IPS-15b (cell line): ENCODE measurements at regions not wholly inside any gene's neighbourhood (a gene's known extent, or its start where the extent isn't known, plus 50 kb on each side); places are given as distances from the start of the nearest gene placed in this dataset.

Source experiments
- H3K27me3 ChIP-seq: one replicate; pipeline ENCODE4 v1.6.1; 2013; ENCODE audit warnings: low read length; ENCODE audit not compliant: control insufficient read depth, insufficient read depth
- H3K36me3 ChIP-seq: one replicate; pipeline ENCODE4 v1.6.1; 2013; ENCODE audit warnings: low read length; ENCODE audit not compliant: control insufficient read depth, insufficient read depth
- H3K4me1 ChIP-seq: one replicate; pipeline ENCODE4 v1.6.1; 2013; ENCODE audit warnings: mild to moderate bottlenecking, low read length; ENCODE audit not compliant: control insufficient read depth, insufficient read depth
- H3K4me3 ChIP-seq: one replicate; pipeline ENCODE4 v1.5.1; 2013; ENCODE audit warnings: low read depth, low read length
- H3K9ac ChIP-seq: one replicate; pipeline ENCODE4 v1.6.1; 2013; ENCODE audit warnings: low read depth, mild to moderate bottlenecking, low read length
- H3K9me3 ChIP-seq: one replicate; pipeline ENCODE4 v1.6.1; 2013; ENCODE audit warnings: mild to moderate bottlenecking, low read length; ENCODE audit not compliant: control insufficient read depth, insufficient read depth

DNA sequence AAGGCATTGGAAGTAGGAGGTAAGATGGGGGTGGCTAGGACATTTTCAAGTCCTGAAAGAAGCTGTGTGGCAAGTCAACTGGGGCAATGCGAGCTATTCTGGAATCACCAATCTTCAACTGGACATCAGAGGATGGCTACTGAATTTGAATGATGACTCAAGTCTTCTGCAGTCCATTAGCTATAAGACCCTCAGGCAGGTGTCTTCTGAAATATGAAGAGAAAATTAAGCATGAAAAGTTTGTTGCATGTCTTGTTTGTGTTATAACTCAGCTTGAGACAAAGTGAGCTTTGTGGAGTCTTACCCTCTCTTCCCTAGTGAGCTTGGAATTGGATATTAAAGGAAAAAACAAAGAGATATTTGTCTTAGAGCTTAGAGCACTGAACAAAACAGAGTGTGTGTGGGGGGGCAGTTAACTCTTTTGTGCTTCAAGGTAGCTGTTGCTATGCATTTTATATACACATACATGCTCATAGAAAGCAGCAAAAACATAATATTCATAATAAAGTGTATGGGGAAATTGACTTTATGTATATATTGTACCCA lies 979.1 kb downstream of the MCTP2 start:
- H3K4me1 ChIP-seq: no peaks in the 10 kb centered on the region
- H3K4me3 ChIP-seq: no peak overlapping the region
- no peaks in the 10 kb centered on the region for H3K27me3 ChIP-seq
- no peaks in the 10 kb centered on the region for H3K36me3 ChIP-seq
- no peaks in the 10 kb centered on the region for H3K9me3 ChIP-seq
- no peak overlapping the region for H3K9ac ChIP-seq

GRCh38 chr15:95215017-95215416 lies 983.7 kb downstream of the MCTP2 start:
- Histone ChIP-seq H3K27me3 (no peaks in the 10 kb centered on the region), H3K4me3 (no peak overlapping the region), H3K4me1 (no peaks in the 10 kb centered on the region), H3K36me3 (no peaks in the 10 kb centered on the region), H3K9ac (no peak overlapping the region), H3K9me3 (no peaks in the 10 kb centered on the region)

DNA sequence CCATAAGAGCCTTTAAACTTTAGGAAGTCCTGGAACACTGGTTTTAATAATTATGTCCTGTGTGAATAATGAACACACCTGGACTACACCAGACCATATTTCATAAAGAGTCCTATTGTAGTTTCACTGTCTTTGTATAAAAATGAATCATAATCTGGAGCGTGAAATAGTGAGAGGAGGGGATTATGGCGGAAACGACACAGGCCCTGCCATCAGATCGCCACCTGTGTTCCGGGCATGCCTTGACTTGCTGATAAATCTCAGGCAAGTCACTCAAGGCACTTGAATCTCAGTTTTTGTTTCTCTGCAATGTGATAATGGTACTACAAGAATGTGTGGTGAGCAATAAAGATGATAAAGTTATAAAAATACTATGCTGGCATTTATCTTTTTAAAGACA lies 995.5 kb downstream of the MCTP2 start:
- Histone ChIP-seq H3K27me3 (no peaks in the 10 kb centered on the region), H3K4me1 (no peaks in the 10 kb centered on the region), H3K4me3 (no peak overlapping the region), H3K36me3 (no peaks in the 10 kb centered on the region), H3K9me3 (no peaks in the 10 kb centered on the region), H3K9ac (no peak overlapping the region)

GRCh38 chr15:95227235-95227634 lies 995.9 kb downstream of the MCTP2 start:
- no peaks in the 10 kb centered on the region for H3K4me1 ChIP-seq
- H3K4me3 ChIP-seq: no peak overlapping the region
- H3K9me3 ChIP-seq: no peaks in the 10 kb centered on the region
- no peaks in the 10 kb centered on the region for H3K27me3 ChIP-seq
- H3K36me3 ChIP-seq: no peaks in the 10 kb centered on the region
- no peak overlapping the region for H3K9ac ChIP-seq

DNA sequence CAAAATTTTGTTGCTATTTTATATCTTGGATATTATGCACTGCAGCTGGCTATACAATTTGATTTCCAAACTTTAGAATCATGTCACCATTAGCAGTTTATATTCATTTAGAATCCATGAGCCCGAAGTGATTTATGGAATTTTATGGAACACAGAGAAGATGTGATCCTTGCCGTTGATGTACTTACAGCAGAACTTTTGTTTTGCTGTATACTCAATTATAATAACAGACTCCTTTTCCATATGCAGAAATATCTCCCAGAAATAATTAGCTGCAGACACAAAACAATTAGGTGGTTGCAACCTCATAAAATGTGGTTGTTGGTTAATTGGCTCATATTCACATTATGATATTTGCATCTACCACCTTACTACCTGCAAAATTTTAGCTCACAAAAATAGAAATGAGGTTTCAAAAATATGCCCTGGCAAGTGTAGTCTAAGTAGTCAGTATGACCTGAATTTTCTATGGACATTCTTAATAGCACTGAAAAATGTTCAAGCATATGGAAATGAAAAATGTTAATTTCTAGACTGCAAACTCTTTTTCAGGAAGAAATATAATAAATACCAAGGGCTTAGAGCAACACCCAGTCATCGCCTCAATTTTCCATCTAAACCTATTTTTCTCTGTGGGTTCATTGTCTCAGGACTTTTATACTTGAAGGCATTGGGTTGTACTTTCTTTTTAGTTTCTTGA lies 997.6 kb downstream of the MCTP2 start:
- no peak overlapping the region for H3K4me3 ChIP-seq
- H3K9me3 ChIP-seq: no peaks in the 10 kb centered on the region
- H3K9ac ChIP-seq: no peak overlapping the region
- no peaks in the 10 kb centered on the region for H3K4me1 ChIP-seq
- no peaks in the 10 kb centered on the region for H3K27me3 ChIP-seq
- no peaks in the 10 kb centered on the region for H3K36me3 ChIP-seq

GRCh38 chr15:95235033-95235432 lies 1003.7 kb downstream of the MCTP2 start:
- no peaks in the 10 kb centered on the region for H3K9me3 ChIP-seq
- no peak overlapping the region for H3K9ac ChIP-seq
- no peak overlapping the region for H3K4me3 ChIP-seq
- H3K27me3 ChIP-seq: no peaks in the 10 kb centered on the region
- H3K36me3 ChIP-seq: no peaks in the 10 kb centered on the region
- no peaks in the 10 kb centered on the region for H3K4me1 ChIP-seq

- Histone ChIP-seq H3K4me1 (no peaks in the 10 kb centered on the region), H3K9me3 (no peaks in the 10 kb centered on the region), H3K9ac (no peak overlapping the region), H3K27me3 (no peaks in the 10 kb centered on the region), H3K36me3 (no peaks in the 10 kb centered on the region), H3K4me3 (no peak overlapping the region)
These were observed 1016.0 kb downstream of the MCTP2 start for GRCh38 chr15:95247071-95247984.

GRCh38 chr15:95249524-95249923 lies 1018.2 kb downstream of the MCTP2 start:
- no peaks in the 10 kb centered on the region for H3K27me3 ChIP-seq
- no peak overlapping the region for H3K9ac ChIP-seq
- no peaks in the 10 kb centered on the region for H3K4me1 ChIP-seq
- no peaks in the 10 kb centered on the region for H3K9me3 ChIP-seq
- H3K36me3 ChIP-seq: no peaks in the 10 kb centered on the region
- no peak overlapping the region for H3K4me3 ChIP-seq

DNA sequence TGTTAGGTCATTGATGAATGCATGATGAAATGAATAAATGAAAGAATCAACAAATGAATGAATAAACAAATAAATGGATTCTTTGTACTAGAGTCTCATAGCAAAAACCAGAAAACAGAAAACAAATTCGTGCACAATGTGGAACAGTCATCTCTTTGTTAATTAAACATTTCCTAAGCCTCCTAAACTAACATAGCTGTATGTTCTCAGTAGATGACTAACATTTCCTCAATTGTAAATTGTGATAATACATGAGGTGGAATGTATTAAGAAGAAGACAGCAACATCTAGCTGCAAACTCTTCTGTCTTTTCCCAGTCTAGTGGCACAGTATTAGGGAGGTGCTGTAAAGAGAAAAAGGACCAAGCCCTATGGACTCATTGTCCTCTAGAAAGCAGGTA lies 1021.0 kb downstream of the MCTP2 start:
- Histone ChIP-seq H3K4me3 (no peak overlapping the region), H3K27me3 (no peaks in the 10 kb centered on the region), H3K9ac (no peak overlapping the region), H3K36me3 (no peaks in the 10 kb centered on the region), H3K9me3 (no peaks in the 10 kb centered on the region), H3K4me1 (no peaks in the 10 kb centered on the region)

- no peaks in the 10 kb centered on the region for H3K9me3 ChIP-seq
- H3K9ac ChIP-seq: no peak overlapping the region
- no peaks in the 10 kb centered on the region for H3K36me3 ChIP-seq
- no peak overlapping the region for H3K4me3 ChIP-seq
- H3K4me1 ChIP-seq: no peaks in the 10 kb centered on the region
- no peaks in the 10 kb centered on the region for H3K27me3 ChIP-seq
These were observed 1022.9 kb downstream of the MCTP2 start for GRCh38 chr15:95254263-95254662.

GRCh38 chr15:95259513-95259912 lies 1028.2 kb downstream of the MCTP2 start:
- no peak overlapping the region for H3K4me3 ChIP-seq
- peaks cover 3% of the 10 kb centered on the region for H3K4me1 ChIP-seq
- no peak overlapping the region for H3K9ac ChIP-seq
- H3K36me3 ChIP-seq: no peaks in the 10 kb centered on the region
- no peaks in the 10 kb centered on the region for H3K9me3 ChIP-seq
- no peaks in the 10 kb centered on the region for H3K27me3 ChIP-seq

GRCh38 chr15:95259965-95260364 lies 1028.6 kb downstream of the MCTP2 start:
- H3K4me3 ChIP-seq: no peak overlapping the region
- no peaks in the 10 kb centered on the region for H3K9me3 ChIP-seq
- peaks cover 3% of the 10 kb centered on the region for H3K4me1 ChIP-seq
- H3K36me3 ChIP-seq: no peaks in the 10 kb centered on the region
- H3K9ac ChIP-seq: no peak overlapping the region
- no peaks in the 10 kb centered on the region for H3K27me3 ChIP-seq
